Smooth muscle cell (in vitro differentiated cells): ENCODE measurements at regions not wholly inside any gene's neighbourhood (a gene's known extent, or its start where the extent isn't known, plus 50 kb on each side); places are given as distances from the start of the nearest gene placed in this dataset.
A peak's percentile ranks its signal among the peaks of the same experiment; 100 is the strongest.

Source experiments
- DNase-seq: peaks from one replicate; lab custom pipeline; 2025; ENCODE audit not compliant: unreplicated experiment; lab: John Stamatoyannopoulos, UW
- H2AFZ ChIP-seq: fragments of 200-600 bp; sonication (generic); 2 replicates; pipeline ENCODE4 v1.6.0; 2016; ENCODE audit warnings: antibody characterized with exemption, low read depth, mild to moderate bottlenecking
- H3F3A ChIP-seq: fragments of 200-600 bp; sonication (generic); 2 replicates; pipeline ENCODE4 v1.6.0; 2017; ENCODE audit warnings: antibody characterized with exemption, low read depth
- H3K27ac ChIP-seq: fragments of 200-600 bp; sonication (generic); 2 replicates; pipeline ENCODE4 v1.5.1; 2016; ENCODE audit warnings: low read depth, mild to moderate bottlenecking
- H3K27me3 ChIP-seq: fragments of 200-600 bp; sonication (generic); 2 replicates; pipeline ENCODE4 v1.6.1; 2016; ENCODE audit warnings: low read depth, mild to moderate bottlenecking
- H3K36me3 ChIP-seq: fragments of 200-600 bp; sonication (generic); 2 replicates; pipeline ENCODE4 v1.5.1; 2016; ENCODE audit warnings: low read depth
- H3K4me1 ChIP-seq: fragments of 200-600 bp; sonication (generic); 2 replicates; pipeline ENCODE4 v1.5.1; 2016; ENCODE audit warnings: low read depth
- H3K4me2 ChIP-seq: fragments of 200-600 bp; sonication (generic); 2 replicates; pipeline ENCODE4 v1.6.0; 2016; ENCODE audit warnings: mild to moderate bottlenecking
- H3K4me3 ChIP-seq: fragments of 200-600 bp; sonication (generic); 2 replicates; pipeline ENCODE4 v1.5.1; 2016; ENCODE audit warnings: mild to moderate bottlenecking
- H3K79me2 ChIP-seq: fragments of 200-600 bp; sonication (generic); 2 replicates; pipeline ENCODE4 v1.6.0; 2016; ENCODE audit warnings: low read depth, mild to moderate bottlenecking
- H3K9ac ChIP-seq: fragments of 200-600 bp; sonication (generic); 2 replicates; pipeline ENCODE4 v1.6.0; 2016; ENCODE audit warnings: low read depth
- H3K9me3 ChIP-seq: fragments of 200-600 bp; sonication (generic); replicated peaks from 2 replicates; pipeline ENCODE4 v1.5.1; 2016; ENCODE audit warnings: low read depth
- H4K20me1 ChIP-seq: fragments of 200-600 bp; sonication (generic); 2 replicates; pipeline ENCODE4 v1.6.0; 2016; ENCODE audit warnings: low read depth
- CTCF ChIP-seq: fragments of 200-600 bp; sonication (generic); IDR thresholded peaks from 2 replicates; pipeline ENCODE4 v1.5.1; 2017; ENCODE audit warnings: borderline replicate concordance, mild to moderate bottlenecking, antibody characterized with exemption; ENCODE audit not compliant: insufficient read depth, poor library complexity, severe bottlenecking
- WGBS: methylation state at CpG from one replicate; pipeline ENCODE4 v1.1.7; 2016; ENCODE audit warnings: low lambda C conversion rate; 5-methylcytosine and 5-hydroxymethylcytosine counted together

- H3K4me2 ChIP-seq, result no peak overlapping the region
- no peak overlapping the region for H3K27ac ChIP-seq
- no peak overlapping the region for H2AFZ ChIP-seq
- H3F3A ChIP-seq, result peaks cover 5% of the 10 kb centered on the region
- DNase-seq, result no peak
- H4K20me1 ChIP-seq, result no peaks in the 10 kb centered on the region
- H3K4me1 ChIP-seq, result peaks cover 4% of the 10 kb centered on the region
- H3K36me3 ChIP-seq, result no peaks in the 10 kb centered on the region
- no peaks in the 10 kb centered on the region for H3K9me3 ChIP-seq
- no peak overlapping the region for H3K9ac ChIP-seq
- H3K4me3 ChIP-seq, result no peak overlapping the region
- WGBS, result 91% methylated on average over 4 of the region's 4 CpGs
- TF ChIP-seq CTCF, result no peak
- H3K27me3 ChIP-seq, result no peaks in the 10 kb centered on the region
- no peaks in the 10 kb centered on the region for H3K79me2 ChIP-seq
Observed at GRCh38 chr3:72665103-72665502, 183.1 kb downstream of the SHQ1 start.

- Histone ChIP-seq H3K36me3 (no peaks in the 10 kb centered on the region), H3K4me2 (no peak overlapping the region), H4K20me1 (no peaks in the 10 kb centered on the region), H3K9ac (no peak overlapping the region), H3F3A (peaks cover 5% of the 10 kb centered on the region), H3K4me1 (peaks cover 4% of the 10 kb centered on the region), H3K27me3 (no peaks in the 10 kb centered on the region), H3K9me3 (no peaks in the 10 kb centered on the region), H3K4me3 (no peak overlapping the region), H2AFZ (no peak overlapping the region), H3K79me2 (no peaks in the 10 kb centered on the region), H3K27ac (no peak overlapping the region)
- no peak for DNase-seq
- 60% methylated on average over 3 of the region's 3 CpGs for WGBS
- no peak for TF ChIP-seq CTCF
Observed at GRCh38 chr3:72664184-72664975, 183.9 kb downstream of the SHQ1 start.

GRCh38 chr3:72663429-72663828 lies 184.8 kb downstream of the SHQ1 start:
- H3K79me2 ChIP-seq, result no peaks in the 10 kb centered on the region
- TF ChIP-seq CTCF, result no peak
- no peaks in the 10 kb centered on the region for H3K9me3 ChIP-seq
- no peaks in the 10 kb centered on the region for H3K36me3 ChIP-seq
- H4K20me1 ChIP-seq, result no peaks in the 10 kb centered on the region
- H3K4me3 ChIP-seq, result no peak overlapping the region
- H3F3A ChIP-seq, result peaks cover 5% of the 10 kb centered on the region
- DNase-seq, result no peak
- peak overlapping the region; percentile 39 for H3K4me2 ChIP-seq
- peak overlapping the region; percentile 44 for H3K27ac ChIP-seq
- H3K9ac ChIP-seq, result no peak overlapping the region
- H3K4me1 ChIP-seq, result peaks cover 4% of the 10 kb centered on the region
- H3K27me3 ChIP-seq, result no peaks in the 10 kb centered on the region
- H2AFZ ChIP-seq, result no peak overlapping the region
- WGBS, result 31% methylated on average over 4 of the region's 4 CpGs

GRCh38 chr3:72661115-72661457 lies 187.2 kb downstream of the SHQ1 start:
- H3K4me3 ChIP-seq, result no peak overlapping the region
- H3K9ac ChIP-seq, result no peak overlapping the region
- no peaks in the 10 kb centered on the region for H4K20me1 ChIP-seq
- peaks cover 5% of the 10 kb centered on the region for H3F3A ChIP-seq
- no peak for DNase-seq
- no peak for TF ChIP-seq CTCF
- 80% methylated on average over 2 of the region's 2 CpGs for WGBS
- no peaks in the 10 kb centered on the region for H3K36me3 ChIP-seq
- no peaks in the 10 kb centered on the region for H3K79me2 ChIP-seq
- no peak overlapping the region for H3K27ac ChIP-seq
- no peaks in the 10 kb centered on the region for H3K27me3 ChIP-seq
- H2AFZ ChIP-seq, result no peak overlapping the region
- no peak overlapping the region for H3K4me2 ChIP-seq
- H3K9me3 ChIP-seq, result no peaks in the 10 kb centered on the region
- peaks cover 4% of the 10 kb centered on the region for H3K4me1 ChIP-seq
